HepG2 (cell line): ENCODE measurements at regions not wholly inside any gene's neighbourhood (a gene's known extent, or its start where the extent isn't known, plus 50 kb on each side); places are given as distances from the start of the nearest gene placed in this dataset.

ENCODE experiments used
- ATAC-seq: fragments of 200-7000 bp; cut with Tn5 transposase; 3 replicates; pipeline ENCODE4 v1.9.1; 2020; ENCODE audit warnings: mild to moderate bottlenecking, moderate library complexity
- BruUV-seq: library from RNA; stranded (reverse); fragments of 400-500 nt; replicated peaks from 2 replicates; lab custom pipeline; 2021; lab: Mats Ljungman, UMichigan
- CTCF ChIA-PET: fragments of 300-600 bp; formaldehyde crosslinking; extraction: SDS; loops from one replicate; lab custom pipeline; 2021; ENCODE audit warnings: low total read pairs, inconsistent platforms, low intra/inter-chr PET ratio; lab: Yijun Ruan, JAX
- POLR2A ChIA-PET: fragments of 350-600 bp; sonication (Branson Sonifier 250); formaldehyde crosslinking; loops from one replicate; lab custom pipeline; 2020; ENCODE audit warnings: antibody characterized with exemption, inconsistent platforms; lab: Yijun Ruan, JAX
- DNase-seq: peaks from one replicate; pipeline ENCODE4 v3.0.0-alpha.2; 2015; ENCODE audit warnings: low spot score
- FAIRE-seq: peaks from 3 replicates; lab custom pipeline; 2011; peaks lifted over from hg19 to GRCh38; lab: Jason Lieb, UNC
- H2AFZ ChIP-seq: one replicate; pipeline ENCODE4 v1.6.1; 2011; ENCODE audit warnings: low read length, inconsistent platforms
- H3K27ac ChIP-seq: fragments of 300-600 bp; 3 replicates; pipeline ENCODE4 v1.8.0; 2011; ENCODE audit warnings: mixed run types, mild to moderate bottlenecking, mixed read lengths, low read length, inconsistent platforms; ENCODE audit not compliant: insufficient read depth; ENCODE audit errors: extremely low read length
- H3K27me3 ChIP-seq, 2 experiments: fragments of 200-600 bp in 1 of 2; 2 replicates in 1 of 2; 3 replicates in 1 of 2; pipeline versions ENCODE4 v1.6.0 to v1.8.0; 2011; ENCODE audit warnings: low read length in 2 of 2, mild to moderate bottlenecking in 2 of 2, moderate library complexity in 2 of 2, inconsistent platforms in 1 of 2; ENCODE audit not compliant: insufficient read depth in 2 of 2, control insufficient read depth in 1 of 2
- H3K36me3 ChIP-seq, 2 experiments: fragments of 200-600 bp in 1 of 2; replicated peaks in 1 of 2; 2 replicates in 1 of 2; 3 replicates in 1 of 2; pipeline versions ENCODE4 v1.5.1 to v1.8.0; 2011; ENCODE audit warnings: low read length in 2 of 2, inconsistent platforms in 1 of 2; ENCODE audit not compliant: insufficient read depth in 2 of 2, control insufficient read depth in 1 of 2
- H3K4me1 ChIP-seq: 2 replicates; pipeline ENCODE4 v1.5.1; 2012; ENCODE audit warnings: low read length, inconsistent platforms; ENCODE audit not compliant: insufficient read depth
- H3K4me2 ChIP-seq: 2 replicates; pipeline ENCODE4 v1.6.0; 2011; ENCODE audit warnings: low read depth, low read length, inconsistent platforms
- H3K4me3 ChIP-seq, 3 experiments: fragments of 200-600 bp in 1 of 3; sonication (generic), shearing (Covaris generic) in 1 of 3; replicated peaks in 1 of 3; 2 replicates each; pipeline ENCODE4 v1.5.1; 2011 to 2016; ENCODE audit warnings: low read length in 3 of 3, inconsistent platforms in 2 of 3, low read depth in 2 of 3, mild to moderate bottlenecking in 2 of 3, control low read depth in 1 of 3, mixed read lengths in 1 of 3; ENCODE audit not compliant: insufficient read depth in 1 of 3
- H3K79me2 ChIP-seq: one replicate; pipeline ENCODE4 v1.6.1; 2011; ENCODE audit warnings: low read length, inconsistent platforms; ENCODE audit not compliant: insufficient read depth
- H3K9ac ChIP-seq: 2 replicates; pipeline ENCODE4 v1.6.0; 2011; ENCODE audit warnings: mild to moderate bottlenecking, low read depth, low read length, inconsistent platforms; ENCODE audit not compliant: insufficient read depth
- H3K9me3 ChIP-seq: 2 replicates; pipeline ENCODE4 v1.5.1; 2012; ENCODE audit warnings: mild to moderate bottlenecking, low read length
- H4K20me1 ChIP-seq: 2 replicates; pipeline ENCODE4 v1.6.0; 2011; ENCODE audit warnings: inconsistent platforms, mild to moderate bottlenecking, low read length, moderate library complexity; ENCODE audit not compliant: insufficient read depth
- ARNT2 ChIP-seq: sonication (generic); formaldehyde crosslinking; IDR thresholded peaks from 2 replicates; pipeline ENCODE4 v1.8.0; 2022; ENCODE audit warnings: mild to moderate bottlenecking, low read depth, missing genetic modification reagents, moderate library complexity
- KDM5A ChIP-seq: fragments of 200-600 bp; sonication (generic); IDR thresholded peaks from 2 replicates; pipeline ENCODE4 v1.7.0; 2018; ENCODE audit warnings: antibody characterized with exemption, mild to moderate bottlenecking, low read length, borderline replicate concordance
- MLLT10 ChIP-seq: sonication (generic); formaldehyde crosslinking; IDR thresholded peaks from 2 replicates; pipeline ENCODE4 v1.4.0; 2020; ENCODE audit warnings: missing genetic modification reagents
- NBN ChIP-seq: fragments of 450-650 bp; conservative IDR thresholded peaks from 2 replicates; pipeline ENCODE4 v1.6.1; 2017
- NCOR1 ChIP-seq: fragments of 200-600 bp; sonication (generic); IDR thresholded peaks from 2 replicates; pipeline ENCODE4 v1.7.0; 2017; ENCODE audit warnings: antibody characterized with exemption, low read length, borderline replicate concordance
- RBAK ChIP-seq: sonication (generic); formaldehyde crosslinking; IDR thresholded peaks from 2 replicates; pipeline ENCODE4 v1.5.1; 2020; ENCODE audit warnings: mild to moderate bottlenecking, missing genetic modification reagents
- SNAPC2 ChIP-seq: sonication (generic); formaldehyde crosslinking; IDR thresholded peaks from 2 replicates; pipeline ENCODE4 v1.8.1; 2022; ENCODE audit warnings: mild to moderate bottlenecking, missing genetic modification reagents
- STAT6 ChIP-seq: sonication (generic); formaldehyde crosslinking; IDR thresholded peaks from 2 replicates; pipeline ENCODE4 v1.4.0; 2020; ENCODE audit warnings: missing genetic modification reagents, mild to moderate bottlenecking, borderline replicate concordance
- ZBTB25 ChIP-seq: IDR thresholded peaks from 2 replicates; pipeline ENCODE4 v1.6.1; 2018; ENCODE audit warnings: missing genetic modification reagents
- ZBTB33 ChIP-seq: sonication (generic); formaldehyde crosslinking; IDR thresholded peaks from 2 replicates; pipeline ENCODE4 v1.4.0; 2020; ENCODE audit warnings: missing genetic modification reagents
- ZBTB44 ChIP-seq: sonication (generic); formaldehyde crosslinking; IDR thresholded peaks from 2 replicates; pipeline ENCODE4 v1.4.0; 2020; ENCODE audit warnings: missing genetic modification reagents
- ZNF263 ChIP-seq: sonication (generic); formaldehyde crosslinking; IDR thresholded peaks from 2 replicates; pipeline ENCODE4 v1.4.0; 2020; ENCODE audit warnings: missing genetic modification reagents
- ZNF616 ChIP-seq: sonication (generic); formaldehyde crosslinking; IDR thresholded peaks from 2 replicates; pipeline ENCODE4 v1.5.0; 2020; ENCODE audit warnings: low read depth, mild to moderate bottlenecking, missing genetic modification reagents
- ZNF687 ChIP-seq: sonication (generic); formaldehyde crosslinking; IDR thresholded peaks from 2 replicates; pipeline ENCODE4 v1.5.1; 2020; ENCODE audit warnings: mild to moderate bottlenecking, missing genetic modification reagents, moderate library complexity
- WGBS: methylation state at CpG from one replicate; pipeline ENCODE4 v1.1.6; 2017; ENCODE audit warnings: low lambda C conversion rate; 5-methylcytosine and 5-hydroxymethylcytosine counted together
- in situ Hi-C: cut with HindIII; loops from 2 replicates; pipeline ENCODE4 v1.10.0; 2017; ENCODE audit warnings: low pct_unique_long_range_greater_than_20kb; ENCODE audit not compliant: extremely low pct_ligation_motif_present
- intact Hi-C: fragments of 100-400 bp; cut with micrococcal nuclease; formaldehyde crosslinking; loops from one replicate; pipeline ENCODE4 v1.10.0; 2022; ENCODE audit not compliant: unreplicated experiment

- Histone ChIP-seq H3K36me3 (no peaks in the 10 kb centered on the region), H3K9me3 (peaks cover 5% of the 10 kb centered on the region; the same call in 1 of the 2 replicates), H3K4me2 (no peak overlapping the region), H3K79me2 (no peaks in the 10 kb centered on the region), H3K9ac (no peak overlapping the region), H3K27ac (no peak overlapping the region), H2AFZ (no peak overlapping the region), H4K20me1 (peaks cover 8% of the 10 kb centered on the region; the same call in 1 of the 2 replicates), H3K4me1 (no peaks in the 10 kb centered on the region), H3K4me3 (no peak overlapping the region), H3K27me3 (peaks cover 18 to 64% of the 10 kb centered on the region in 2 experiments)
- CTCF ChIA-PET: no interaction called here
- POLR2A ChIA-PET: no interaction called here
- ATAC-seq (no peak), DNase-seq (no peak), FAIRE-seq (no peak)
- 15% methylated on average over 10 of the region's 10 CpGs for WGBS
- no TSS peak for BruUV-seq
- in situ Hi-C loops (no loop called here), intact Hi-C loops (no loop called here)
- TF ChIP-seq NCOR1 (no peak), ZNF263 (no peak), KDM5A (no peak), SNAPC2 (CRISPR knock-in tag) (no peak), ZNF616 (CRISPR knock-in tag) (no peak), ARNT2 (CRISPR knock-in tag) (no peak), ZBTB44 (CRISPR knock-in tag) (no peak), ZBTB25 (CRISPR knock-in tag) (no peak), ZBTB33 (CRISPR knock-in tag) (no peak), RBAK (CRISPR knock-in tag) (no peak), STAT6 (CRISPR knock-in tag) (no peak), NBN (no peak), ZNF687 (CRISPR knock-in tag) (no peak), MLLT10 (CRISPR knock-in tag) (no peak)
Measured at GRCh38 chr16:89033304-89033703, 56.3 kb upstream of the CBFA2T3 start.
